NCI-H1436 (cell line): ENCODE measurements at regions not wholly inside any gene's neighbourhood (a gene's known extent, or its start where the extent isn't known, plus 50 kb on each side); places are given as distances from the start of the nearest gene placed in this dataset.

Experiments
- DNase-seq: peaks from one replicate; lab custom pipeline; 2025; lab: John Stamatoyannopoulos, UW

GRCh38 chr3:177431525-177432176 lies 234.4 kb upstream of the TBL1XR1 start:
- peak; percentile 73 for DNase-seq

- DNase-seq = no peak
Observed at GRCh38 chr3:177435301-177435700, 238.0 kb upstream of the TBL1XR1 start.

GRCh38 chr3:177437513-177438337 lies 240.4 kb upstream of the TBL1XR1 start:
- DNase-seq = no peak

GRCh38 chr3:177438596-177439220 lies 241.4 kb upstream of the TBL1XR1 start:
- no peak for DNase-seq

GRCh38 chr3:177439694-177440269 lies 242.5 kb upstream of the TBL1XR1 start:
- no peak for DNase-seq

- no peak for DNase-seq
Observed at GRCh38 chr3:177440456-177441104, 243.3 kb upstream of the TBL1XR1 start.

- no peak for DNase-seq
Observed at GRCh38 chr3:177441276-177441812, 244.1 kb upstream of the TBL1XR1 start.

- no peak for DNase-seq
Observed at GRCh38 chr3:177441813-177442646, 244.7 kb upstream of the TBL1XR1 start.

GRCh38 chr3:177443469-177443868 lies 246.2 kb upstream of the TBL1XR1 start:
- no peak for DNase-seq

GRCh38 chr3:177444696-177445095 lies 247.4 kb upstream of the TBL1XR1 start:
- DNase-seq = no peak

- no peak for DNase-seq
Observed at GRCh38 chr3:177445549-177445948, 248.3 kb upstream of the TBL1XR1 start.

GRCh38 chr3:177446165-177446601 lies 248.9 kb upstream of the TBL1XR1 start:
- no peak for DNase-seq

- peak; percentile 37 for DNase-seq
Observed at GRCh38 chr3:177447938-177448337, 250.7 kb upstream of the TBL1XR1 start.

- no peak for DNase-seq
Observed at GRCh38 chr3:177448987-177449359, 251.7 kb upstream of the TBL1XR1 start.

- DNase-seq = no peak
Observed at GRCh38 chr3:177449360-177450006, 252.2 kb upstream of the TBL1XR1 start.

- DNase-seq = no peak
Observed at GRCh38 chr3:177451301-177451750, 254.0 kb upstream of the TBL1XR1 start.

GRCh38 chr3:177451864-177452830 lies 254.9 kb upstream of the TBL1XR1 start:
- no peak for DNase-seq

GRCh38 chr3:177452831-177453450 lies 255.7 kb upstream of the TBL1XR1 start:
- no peak for DNase-seq

- no peak for DNase-seq
Observed at GRCh38 chr3:177453451-177453844, 256.2 kb upstream of the TBL1XR1 start.
